Urothelium cell line (cell line): ENCODE measurements at regions not wholly inside any gene's neighbourhood (a gene's known extent, or its start where the extent isn't known, plus 50 kb on each side); places are given as distances from the start of the nearest gene placed in this dataset.
"Not testable (repeated sequence)": the region's sequence is repeated elsewhere in the genome, so short reads cannot be mapped to it uniquely, and the experiment has no call there.

Experiments used
- DNase-seq: peaks from one replicate; pipeline ENCODE4 v3.0.0; 2011; ENCODE audit warnings: low spot score, mixed read lengths
- FAIRE-seq: peaks from 2 replicates; lab custom pipeline; 2011; peaks lifted over from hg19 to GRCh38; lab: Jason Lieb, UNC

DNA sequence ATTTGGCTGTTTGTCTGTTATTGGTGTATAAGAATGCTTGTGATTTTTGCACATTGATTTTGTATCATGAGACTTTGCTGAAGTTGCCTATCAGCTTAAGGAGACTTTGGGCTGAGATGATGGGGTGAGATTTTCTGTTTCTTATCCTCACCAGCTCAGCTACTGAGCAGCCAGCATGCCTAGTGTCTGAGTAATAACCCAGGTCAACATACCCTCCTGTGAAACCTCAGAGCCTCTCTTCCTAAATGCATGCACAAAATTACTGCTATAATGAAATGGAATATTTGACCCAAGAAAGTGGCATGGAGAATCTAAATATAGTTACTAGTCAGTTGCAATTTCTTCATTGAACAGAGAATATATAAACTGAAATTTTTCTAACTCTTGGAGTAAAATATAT, 220.8 kb downstream of the MINAR1 start:
- DNase-seq, FAIRE-seq: not testable (repeated sequence)

DNA sequence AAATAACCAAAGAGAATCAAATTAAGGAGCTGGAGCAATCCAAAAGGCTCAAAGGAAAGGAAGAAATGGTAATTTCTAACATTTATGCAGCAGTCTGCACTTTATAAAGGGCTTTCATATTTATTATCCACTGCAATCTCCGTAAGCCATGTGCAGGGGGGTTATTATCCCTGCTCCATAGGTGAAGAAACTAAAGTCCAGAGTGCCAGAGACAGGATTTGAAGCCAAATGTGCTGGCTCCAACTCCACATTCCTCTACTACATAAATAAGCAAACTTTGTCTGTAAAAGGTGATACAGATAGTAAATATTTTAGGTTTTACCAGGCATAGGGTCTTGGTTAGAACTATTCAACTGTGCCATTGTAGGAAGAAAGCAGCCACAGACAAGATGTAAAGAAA, 221.4 kb downstream of the MINAR1 start:
- FAIRE-seq (no peak), DNase-seq (no peak)

DNA sequence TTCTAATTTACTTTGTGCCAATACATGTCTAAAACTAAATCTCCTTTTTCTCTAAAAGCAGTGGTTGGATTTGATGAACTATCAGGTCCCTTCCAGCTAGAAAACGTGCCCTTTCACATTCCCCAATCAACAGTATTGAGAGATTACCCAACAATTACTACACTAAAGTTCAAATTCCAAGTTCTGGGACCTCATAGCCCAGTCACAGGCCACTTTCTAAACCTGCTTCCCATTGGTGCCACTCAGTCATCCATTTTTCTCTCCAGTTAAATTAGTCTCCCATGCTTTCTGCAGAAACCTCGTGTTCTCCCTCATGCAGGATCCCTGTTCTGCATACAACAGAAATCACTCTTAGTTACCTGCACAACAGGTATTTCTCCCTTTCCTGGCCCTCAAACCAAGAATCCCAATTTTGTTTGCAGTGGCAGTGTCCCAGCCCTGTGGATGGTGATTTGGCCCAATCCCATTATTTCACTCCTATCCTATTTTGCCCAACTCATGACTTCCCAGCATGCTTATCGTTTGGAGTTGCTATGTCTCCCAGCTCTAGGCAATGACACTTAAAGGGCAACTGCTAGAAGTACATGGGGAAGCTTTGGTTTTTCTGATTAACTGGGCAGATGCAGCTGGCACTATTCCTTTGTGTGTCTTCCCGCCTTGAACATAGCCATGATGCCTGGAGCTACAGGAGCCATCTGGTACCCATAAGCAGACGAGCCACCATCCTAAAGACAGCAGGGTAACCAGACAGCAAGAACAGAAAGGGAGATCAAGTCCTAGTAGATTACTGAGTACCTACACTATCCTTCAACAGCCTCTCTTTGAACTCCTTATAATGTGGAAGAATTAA, 224.2 kb downstream of the MINAR1 start:
- FAIRE-seq: no peak

DNA sequence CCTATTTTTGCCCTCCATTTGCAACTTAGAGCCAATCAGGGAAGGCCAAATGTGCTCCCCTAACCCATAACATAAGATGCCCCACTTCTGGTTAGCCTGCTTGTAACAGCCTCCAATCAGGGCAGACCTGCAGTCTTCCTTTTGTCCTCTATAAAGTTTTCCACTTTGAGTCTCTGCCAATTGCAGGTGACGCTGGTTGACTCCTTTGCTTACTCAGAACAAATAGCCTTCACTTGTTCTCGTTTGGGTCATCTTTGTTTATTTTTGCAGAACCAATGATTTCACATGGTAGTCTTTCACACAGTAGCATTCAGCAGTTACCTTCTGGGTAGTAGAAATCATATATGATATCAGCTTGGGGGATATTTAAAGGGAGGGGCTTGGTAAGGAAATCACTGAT, 225.6 kb downstream of the MINAR1 start:
- DNase-seq (no peak), FAIRE-seq (no peak)

More for the DNA sequence above, 224.2 kb downstream of the MINAR1 start:
- DNase-seq: no peak

DNA sequence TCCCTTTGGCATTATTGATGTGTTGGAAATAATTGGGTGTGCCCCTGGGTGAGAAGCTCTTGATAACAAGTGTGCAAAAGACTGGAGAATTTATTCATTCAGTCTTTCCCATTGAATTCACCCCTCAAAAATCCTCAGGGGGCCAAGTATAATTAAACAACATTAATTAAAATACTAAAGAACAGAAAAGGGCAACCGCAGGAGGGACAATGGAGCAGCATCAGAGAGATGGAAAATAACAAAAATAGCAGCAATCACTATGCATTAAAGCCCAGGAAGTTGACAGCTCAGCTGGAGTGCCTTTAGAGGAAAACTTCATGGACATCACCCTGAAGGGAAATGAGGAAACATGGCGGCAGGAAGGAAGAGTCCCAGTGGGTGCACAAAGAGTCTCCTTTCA, 227.6 kb downstream of the MINAR1 start:
- no peak for DNase-seq
- FAIRE-seq: no peak

DNA sequence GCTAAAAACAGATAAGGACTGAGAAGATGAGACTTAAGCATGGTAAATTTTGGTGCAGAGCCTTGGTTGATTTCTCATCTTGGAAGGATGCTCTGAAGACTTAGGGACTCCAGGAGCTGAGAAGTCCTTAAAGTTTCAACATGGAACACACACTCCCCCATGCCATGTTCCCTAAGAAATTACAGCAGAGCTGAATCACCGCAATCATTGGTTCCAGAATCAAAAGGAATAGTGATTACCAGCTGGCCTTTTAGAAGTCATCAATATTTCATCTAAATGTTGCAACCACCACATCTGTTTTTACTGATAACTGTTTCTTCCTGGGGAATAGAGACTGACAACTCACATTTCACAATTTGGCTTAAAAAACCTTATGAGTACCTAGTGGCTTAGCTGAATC, 229.3 kb downstream of the MINAR1 start:
- FAIRE-seq (no peak), DNase-seq (no peak)

DNA sequence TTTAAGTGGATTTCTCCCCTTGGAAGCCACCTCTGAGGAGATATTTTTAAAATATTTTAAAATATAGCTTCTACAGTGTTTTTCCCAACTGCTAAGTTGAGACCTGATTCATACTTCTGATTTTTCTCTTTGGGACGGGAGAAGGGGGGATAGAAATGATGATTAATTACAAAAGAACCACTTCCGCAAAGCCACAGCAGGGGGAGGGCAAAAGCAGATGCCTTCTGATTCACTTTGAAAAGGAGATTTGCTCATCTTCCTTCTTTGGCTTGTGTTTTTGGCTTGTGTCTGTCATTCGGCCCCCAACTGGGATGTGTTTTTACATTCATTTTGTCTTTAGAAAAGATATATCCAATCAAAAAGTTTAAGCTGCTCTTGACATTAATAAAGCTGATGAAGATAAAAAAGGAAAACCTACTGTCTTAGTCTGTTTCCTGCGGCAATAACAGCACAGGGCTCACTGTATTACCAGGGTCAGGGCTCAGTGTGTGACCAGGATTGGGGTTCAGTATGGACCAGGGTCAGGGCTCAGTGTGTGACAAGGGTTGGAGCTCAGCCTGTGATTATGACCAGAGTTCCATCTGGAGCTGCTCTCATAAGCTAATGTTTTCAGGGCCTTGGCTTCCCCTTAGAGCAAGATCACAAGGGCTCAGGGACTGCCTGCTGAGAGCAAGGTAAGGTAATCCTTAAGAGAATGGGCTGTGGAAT, 223.2 kb downstream of the MTHFS start:
- no peak for FAIRE-seq

DNA sequence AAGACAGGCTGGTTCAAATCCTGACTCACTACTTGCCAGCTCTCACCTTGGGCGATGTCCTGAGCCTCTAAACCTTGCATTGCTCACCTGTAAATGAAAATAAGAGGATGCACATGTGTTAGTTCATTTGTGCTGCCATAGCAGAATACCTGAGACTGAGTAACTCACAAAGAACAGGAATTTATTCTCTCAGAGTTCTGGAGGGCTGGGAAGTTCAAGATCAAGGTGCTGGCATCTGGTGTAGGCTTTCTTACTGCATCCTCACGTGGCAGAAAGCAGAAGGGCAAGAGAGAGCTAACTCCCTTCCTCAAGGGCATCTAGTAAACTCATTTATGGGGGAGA, 222.7 kb downstream of the MTHFS start:
- DNase-seq: no peak

More for the DNA sequence above, 223.2 kb downstream of the MTHFS start:
- peak; percentile 58 for DNase-seq

DNA sequence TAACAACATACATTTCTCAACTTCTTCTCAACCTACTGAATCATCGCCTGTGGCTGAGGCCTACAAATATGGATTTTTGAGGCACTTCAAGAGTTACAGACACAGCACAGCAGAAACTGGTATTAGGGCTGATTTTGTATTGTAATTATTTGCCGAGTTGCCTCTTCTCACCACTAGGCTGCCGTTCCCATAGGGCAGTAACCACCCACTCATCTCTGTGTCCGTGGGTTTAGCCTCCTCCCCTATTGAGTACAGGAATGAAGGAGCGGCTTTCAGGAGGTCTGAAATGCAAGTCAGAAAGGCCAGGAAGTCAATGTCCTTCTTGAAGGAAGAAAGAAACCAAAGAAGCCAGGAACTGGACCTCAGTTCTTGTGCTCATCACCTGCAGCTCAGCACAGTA, 220.8 kb downstream of the MTHFS start:
- FAIRE-seq (no peak), DNase-seq (no peak)

More for the DNA sequence above, 222.7 kb downstream of the MTHFS start:
- no peak for FAIRE-seq

DNA sequence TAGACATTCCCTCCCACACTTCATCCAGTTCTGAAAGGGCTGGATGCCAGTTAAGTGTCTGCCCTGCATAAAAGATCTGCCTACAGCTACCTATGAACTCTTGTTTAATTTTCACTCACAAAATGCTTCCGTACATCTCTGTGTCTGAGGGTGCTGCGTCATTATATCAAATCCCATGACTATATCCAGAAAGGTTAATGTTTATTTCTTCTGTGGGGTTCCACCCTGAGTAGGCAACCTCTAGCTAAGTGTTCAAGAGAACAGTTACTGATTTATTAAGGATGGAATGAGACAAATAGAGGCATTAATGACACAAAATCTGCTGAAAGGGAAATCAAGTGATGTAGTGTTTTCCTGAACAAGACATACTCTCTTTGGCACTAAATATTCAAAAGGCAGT, 220.2 kb downstream of the MTHFS start:
- no peak for FAIRE-seq
- DNase-seq: no peak

DNA sequence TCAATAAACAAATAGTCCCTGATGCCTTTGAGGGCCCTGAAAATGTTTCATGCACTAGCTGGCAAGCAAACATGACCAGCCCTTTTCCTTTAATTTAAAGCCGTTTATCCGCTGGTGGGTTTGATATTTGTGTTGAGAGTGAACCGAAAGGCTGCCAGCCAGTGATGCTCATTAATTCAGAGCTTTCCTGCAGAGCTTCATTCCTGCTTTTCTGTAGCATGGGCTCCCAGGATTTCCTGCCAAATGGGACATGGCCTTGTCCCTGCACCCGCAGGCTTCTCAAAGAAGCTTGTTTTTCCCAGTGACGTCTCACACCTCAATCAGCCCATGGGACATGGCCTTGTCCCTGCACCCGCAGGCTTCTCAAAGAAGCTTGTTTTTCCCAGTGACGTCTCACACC, 219.6 kb downstream of the MTHFS start:
- DNase-seq: no peak
- no peak for FAIRE-seq

DNA sequence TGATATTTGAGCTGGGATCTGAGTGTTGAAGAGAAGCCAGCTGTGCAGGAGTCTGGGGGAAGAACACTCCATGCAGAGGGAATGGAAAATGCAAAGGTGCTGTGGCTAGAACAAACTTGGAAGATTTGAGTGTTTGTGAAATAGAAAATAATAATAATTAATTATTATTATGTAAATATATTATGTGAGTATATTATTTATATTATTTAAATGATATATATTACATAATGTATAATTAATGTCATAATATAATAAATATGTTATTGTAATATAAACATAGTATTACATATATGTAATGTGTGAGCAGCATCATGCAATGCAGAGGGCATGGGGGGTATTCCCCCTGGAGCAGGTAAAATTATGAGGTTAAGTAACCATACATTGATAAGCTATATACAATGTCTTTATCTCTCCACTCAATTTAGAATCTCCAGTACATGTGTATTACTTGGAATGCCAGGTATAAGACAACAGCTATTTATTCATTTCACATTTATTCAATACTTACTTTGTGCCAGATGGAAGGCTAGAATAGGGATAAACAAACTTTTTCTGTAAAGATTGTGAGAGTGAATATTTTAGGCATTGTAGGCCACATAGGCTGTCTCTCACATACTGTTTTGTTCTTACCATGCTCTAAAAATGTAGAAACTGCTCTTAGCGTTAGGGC, 218.6 kb downstream of the MTHFS start:
- FAIRE-seq: no peak
- no peak for DNase-seq

DNA sequence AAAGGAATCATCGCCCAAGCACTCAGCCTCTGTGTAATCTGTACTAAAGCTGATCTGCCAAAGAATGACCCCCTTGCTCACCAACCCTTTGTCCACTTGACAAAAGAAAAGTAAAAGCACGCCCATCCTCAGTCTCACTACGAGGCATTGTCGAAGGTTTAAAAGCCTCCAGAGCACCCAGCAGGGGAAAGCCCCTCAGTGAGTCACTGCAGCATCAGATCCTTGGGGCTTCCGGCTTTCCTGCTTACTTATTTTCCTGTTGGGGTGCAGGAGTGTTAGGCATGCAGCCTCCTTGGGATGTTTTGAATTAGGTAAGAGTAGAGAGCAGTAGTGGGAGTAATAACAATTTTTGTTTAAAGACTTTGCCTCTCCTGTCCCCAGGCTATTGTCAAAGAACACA, 216.1 kb downstream of the MTHFS start:
- FAIRE-seq (no peak), DNase-seq (peak; percentile 67)

DNA sequence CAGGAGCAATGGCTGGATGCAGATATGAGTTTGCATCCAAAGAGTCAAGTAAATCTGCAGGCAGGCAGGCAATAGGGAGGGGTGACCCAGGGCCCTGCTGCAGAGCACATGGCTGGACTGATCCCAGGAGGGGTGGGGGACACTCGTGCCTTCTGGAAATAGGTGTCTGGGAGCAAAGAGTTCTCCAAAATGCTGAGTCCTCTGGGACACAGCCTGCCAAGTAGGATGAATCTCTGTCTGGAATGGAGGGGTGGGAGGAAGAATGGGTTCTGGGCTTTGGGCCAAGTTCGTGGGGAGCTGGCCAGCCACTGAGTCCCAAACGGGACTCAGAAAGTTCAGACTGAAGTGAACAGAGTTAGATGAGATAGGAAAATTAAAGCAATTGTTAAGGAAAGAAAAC, 214.5 kb downstream of the MTHFS start:
- DNase-seq (peak; percentile 71), FAIRE-seq (no peak)

DNA sequence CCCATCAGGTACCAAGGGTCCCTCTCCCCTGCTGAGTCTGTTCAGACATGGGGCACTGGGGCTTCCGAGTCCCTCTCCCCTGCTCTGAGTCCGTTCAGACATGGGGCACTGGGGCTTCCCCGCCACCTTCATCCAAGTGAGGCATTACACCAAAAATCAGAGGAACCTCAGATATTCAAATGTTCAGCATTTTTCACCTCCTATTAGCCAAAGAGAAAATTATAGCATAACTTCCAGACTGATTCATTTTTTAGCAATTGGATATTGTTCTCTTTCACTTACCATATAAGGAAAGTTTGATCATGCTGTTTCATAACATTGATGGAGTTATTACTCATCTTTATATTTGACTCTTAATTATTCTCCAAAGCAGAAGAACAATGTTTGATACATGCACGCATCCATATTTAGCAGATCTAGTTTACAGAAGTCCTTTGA, 213.9 kb downstream of the MTHFS start:
- no peak for FAIRE-seq
- peak; percentile 14 for DNase-seq

DNA sequence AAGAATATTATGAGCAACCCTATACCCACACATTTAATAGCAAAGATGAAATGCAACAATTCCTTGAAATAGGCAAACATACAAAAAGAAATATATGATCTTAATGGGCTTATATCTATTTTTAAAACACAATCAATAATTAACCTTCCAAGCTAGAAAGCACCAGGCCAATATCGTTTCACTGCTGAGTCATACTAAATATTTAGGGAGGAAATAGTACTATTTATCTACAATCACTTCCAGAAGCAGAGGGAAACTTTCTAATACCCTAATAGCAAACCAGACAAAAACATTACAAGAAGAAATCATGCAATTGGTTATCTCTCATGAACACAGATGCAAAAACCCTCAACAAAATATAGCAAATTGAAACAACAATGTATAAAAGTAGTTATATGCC, 207.8 kb downstream of the MTHFS start:
- DNase-seq (no peak), FAIRE-seq (no peak)

DNA sequence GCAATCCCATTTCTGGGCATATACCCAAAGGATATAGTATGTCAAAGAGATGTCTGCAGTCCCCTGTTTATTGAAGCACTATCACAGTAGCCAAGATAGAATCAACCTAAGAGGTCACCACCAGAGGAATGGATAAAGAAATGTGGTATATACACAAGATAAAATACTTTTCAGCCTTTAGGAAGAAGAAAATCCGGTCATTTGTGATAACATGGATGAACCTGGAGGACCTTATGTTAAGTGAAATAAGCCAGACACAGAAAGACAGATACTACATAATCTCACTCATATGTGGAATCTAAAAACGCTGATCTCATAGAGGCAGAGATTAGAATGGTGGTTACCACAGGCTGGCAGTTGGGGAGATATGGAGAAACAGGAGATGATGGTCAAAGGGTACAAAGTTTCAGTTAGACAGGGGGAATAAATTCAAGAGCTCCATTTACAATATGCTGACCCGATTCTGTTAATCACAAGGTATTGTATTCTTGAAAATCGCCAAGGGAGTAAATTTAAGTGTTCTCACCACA, 195.8 kb downstream of the MTHFS start:
- no peak for DNase-seq
- no peak for FAIRE-seq

DNA sequence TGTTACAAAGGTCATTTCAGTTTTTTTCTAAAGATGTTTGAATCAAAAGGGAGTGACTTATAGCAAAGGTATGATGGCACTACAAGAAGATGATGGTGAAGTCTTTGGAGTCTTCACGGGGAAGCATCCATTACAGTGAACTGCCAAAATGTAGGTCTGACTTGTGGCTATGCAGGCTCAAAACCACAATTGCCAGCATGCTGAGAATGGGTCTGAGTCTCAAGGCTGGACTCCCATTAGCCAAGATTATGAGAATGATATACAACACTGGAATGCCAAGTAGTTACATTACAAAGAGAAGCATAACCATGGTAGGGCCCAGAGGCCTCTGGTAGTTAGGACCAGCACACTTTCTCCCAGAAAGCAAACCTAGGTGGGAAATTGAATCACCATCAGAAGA, 194.2 kb downstream of the MTHFS start:
- FAIRE-seq (no peak), DNase-seq (no peak)

DNA sequence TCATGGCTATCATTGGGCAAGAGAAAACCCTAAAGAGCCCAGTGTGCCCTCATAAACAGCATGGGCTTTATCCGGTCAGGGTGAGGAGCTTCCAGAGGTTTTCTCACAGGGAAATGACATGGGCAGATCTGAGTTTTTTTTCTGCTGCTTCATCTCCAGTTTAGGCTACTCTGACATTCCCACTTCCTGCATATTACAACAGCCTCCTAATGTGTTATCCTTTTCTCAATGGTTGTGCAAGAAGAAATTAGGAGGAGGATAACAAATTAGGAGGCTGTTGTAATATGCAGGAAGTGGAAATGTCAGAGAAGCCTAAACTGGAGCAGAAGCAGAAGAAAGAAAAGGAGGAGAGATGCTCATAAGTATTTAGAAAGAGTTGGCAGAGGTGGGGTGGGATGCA, 175.6 kb downstream of the MTHFS start:
- DNase-seq (no peak), FAIRE-seq (no peak)

DNA sequence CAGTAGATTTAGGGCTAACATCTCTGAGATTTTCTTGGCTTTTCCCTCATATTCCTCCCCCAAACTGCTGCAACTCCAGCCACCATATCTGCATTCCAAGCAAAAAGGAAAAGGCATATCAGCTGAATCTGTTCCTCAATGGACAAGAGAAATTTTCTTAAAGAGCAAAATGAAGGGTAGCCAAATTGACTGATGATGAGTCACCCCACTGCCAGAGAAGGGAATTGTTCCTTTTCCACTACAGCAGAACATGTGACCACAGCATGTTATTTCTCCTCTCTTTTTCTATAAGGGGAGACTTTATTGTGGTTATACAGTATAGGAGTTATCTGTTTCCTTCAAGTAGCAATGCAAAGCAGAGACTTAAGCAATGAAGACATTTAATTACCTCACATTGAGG, 172.5 kb downstream of the MTHFS start:
- DNase-seq: peak; percentile 49
- FAIRE-seq: no peak

DNA sequence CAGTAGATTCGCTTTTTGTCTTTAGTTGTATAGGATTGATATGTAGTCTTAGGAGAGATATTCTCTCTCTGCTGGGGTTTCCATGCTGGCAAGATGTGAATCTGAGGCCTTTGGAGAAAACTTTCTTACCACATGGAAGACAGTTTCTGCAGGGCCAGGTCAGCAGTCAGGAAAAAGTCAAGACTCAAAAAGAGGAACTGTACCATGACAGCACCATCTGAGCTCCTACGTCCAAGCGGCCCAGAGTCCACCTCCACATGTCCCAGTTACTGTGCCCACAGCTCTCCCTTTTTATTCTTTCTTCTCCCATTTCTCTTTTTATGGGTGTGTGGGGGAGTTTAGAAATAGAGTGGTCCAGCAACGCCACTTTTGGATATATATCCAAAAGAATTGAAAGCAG, 172.0 kb downstream of the MTHFS start:
- FAIRE-seq (no peak), DNase-seq (no peak)

DNA sequence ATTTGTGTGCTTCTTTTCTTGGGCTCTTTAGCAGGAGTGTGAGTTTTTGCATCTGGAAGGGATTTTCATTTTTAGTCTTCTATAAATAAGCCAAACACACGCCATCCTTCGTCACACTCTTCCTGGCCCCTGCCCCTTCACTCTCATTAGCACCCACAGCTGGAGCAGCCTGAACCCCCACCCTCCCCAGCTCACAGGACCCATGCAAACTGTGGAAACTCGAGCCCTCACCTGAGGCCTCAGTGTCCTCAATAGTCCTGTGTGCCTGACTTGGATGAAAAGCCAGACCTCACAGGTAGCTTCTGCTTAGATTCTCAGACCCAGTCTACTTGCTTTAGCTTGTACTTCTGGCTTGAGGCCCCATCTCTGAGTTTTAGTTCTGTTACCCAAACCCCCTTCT, 167.9 kb downstream of the MTHFS start:
- FAIRE-seq (no peak), DNase-seq (no peak)
